HepG2 (cell line): ENCODE measurements at regions not wholly inside any gene's neighbourhood (a gene's known extent, or its start where the extent isn't known, plus 50 kb on each side); places are given as distances from the start of the nearest gene placed in this dataset.

ENCODE experiments used
- ATAC-seq: fragments of 200-7000 bp; cut with Tn5 transposase; 3 replicates; pipeline ENCODE4 v1.9.1; 2020; ENCODE audit warnings: mild to moderate bottlenecking, moderate library complexity
- BruUV-seq: library from RNA; stranded (reverse); fragments of 400-500 nt; replicated peaks from 2 replicates; lab custom pipeline; 2021; lab: Mats Ljungman, UMichigan
- CTCF ChIA-PET: fragments of 300-600 bp; formaldehyde crosslinking; extraction: SDS; loops from one replicate; lab custom pipeline; 2021; ENCODE audit warnings: low total read pairs, inconsistent platforms, low intra/inter-chr PET ratio; lab: Yijun Ruan, JAX
- POLR2A ChIA-PET: fragments of 350-600 bp; sonication (Branson Sonifier 250); formaldehyde crosslinking; loops from one replicate; lab custom pipeline; 2020; ENCODE audit warnings: antibody characterized with exemption, inconsistent platforms; lab: Yijun Ruan, JAX
- DNase-seq: peaks from one replicate; pipeline ENCODE4 v3.0.0-alpha.2; 2015; ENCODE audit warnings: low spot score
- FAIRE-seq: peaks from 3 replicates; lab custom pipeline; 2011; peaks lifted over from hg19 to GRCh38; lab: Jason Lieb, UNC
- H2AFZ ChIP-seq: one replicate; pipeline ENCODE4 v1.6.1; 2011; ENCODE audit warnings: low read length, inconsistent platforms
- H3K27ac ChIP-seq: fragments of 300-600 bp; 3 replicates; pipeline ENCODE4 v1.8.0; 2011; ENCODE audit warnings: mixed run types, mild to moderate bottlenecking, mixed read lengths, low read length, inconsistent platforms; ENCODE audit not compliant: insufficient read depth; ENCODE audit errors: extremely low read length
- H3K27me3 ChIP-seq, 2 experiments: fragments of 200-600 bp in 1 of 2; 2 replicates in 1 of 2; 3 replicates in 1 of 2; pipeline versions ENCODE4 v1.6.0 to v1.8.0; 2011; ENCODE audit warnings: low read length in 2 of 2, mild to moderate bottlenecking in 2 of 2, moderate library complexity in 2 of 2, inconsistent platforms in 1 of 2; ENCODE audit not compliant: insufficient read depth in 2 of 2, control insufficient read depth in 1 of 2
- H3K36me3 ChIP-seq, 2 experiments: fragments of 200-600 bp in 1 of 2; replicated peaks in 1 of 2; 2 replicates in 1 of 2; 3 replicates in 1 of 2; pipeline versions ENCODE4 v1.5.1 to v1.8.0; 2011; ENCODE audit warnings: low read length in 2 of 2, inconsistent platforms in 1 of 2; ENCODE audit not compliant: insufficient read depth in 2 of 2, control insufficient read depth in 1 of 2
- H3K4me1 ChIP-seq: 2 replicates; pipeline ENCODE4 v1.5.1; 2012; ENCODE audit warnings: low read length, inconsistent platforms; ENCODE audit not compliant: insufficient read depth
- H3K4me2 ChIP-seq: 2 replicates; pipeline ENCODE4 v1.6.0; 2011; ENCODE audit warnings: low read depth, low read length, inconsistent platforms
- H3K4me3 ChIP-seq, 3 experiments: fragments of 200-600 bp in 1 of 3; sonication (generic), shearing (Covaris generic) in 1 of 3; replicated peaks in 1 of 3; 2 replicates each; pipeline ENCODE4 v1.5.1; 2011 to 2016; ENCODE audit warnings: low read length in 3 of 3, inconsistent platforms in 2 of 3, low read depth in 2 of 3, mild to moderate bottlenecking in 2 of 3, control low read depth in 1 of 3, mixed read lengths in 1 of 3; ENCODE audit not compliant: insufficient read depth in 1 of 3
- H3K79me2 ChIP-seq: one replicate; pipeline ENCODE4 v1.6.1; 2011; ENCODE audit warnings: low read length, inconsistent platforms; ENCODE audit not compliant: insufficient read depth
- H3K9ac ChIP-seq: 2 replicates; pipeline ENCODE4 v1.6.0; 2011; ENCODE audit warnings: mild to moderate bottlenecking, low read depth, low read length, inconsistent platforms; ENCODE audit not compliant: insufficient read depth
- H3K9me3 ChIP-seq: 2 replicates; pipeline ENCODE4 v1.5.1; 2012; ENCODE audit warnings: mild to moderate bottlenecking, low read length
- H4K20me1 ChIP-seq: 2 replicates; pipeline ENCODE4 v1.6.0; 2011; ENCODE audit warnings: inconsistent platforms, mild to moderate bottlenecking, low read length, moderate library complexity; ENCODE audit not compliant: insufficient read depth
- CEBPB ChIP-seq: IDR thresholded peaks from 2 replicates; pipeline ENCODE4 v1.6.1; 2011; ENCODE audit warnings: low read depth, low read length, improper control_type of control experiment, borderline replicate concordance
- SP5 ChIP-seq: IDR thresholded peaks from 2 replicates; pipeline ENCODE4 v1.6.1; 2016; ENCODE audit warnings: low read depth, borderline replicate concordance
- ZFP37 ChIP-seq: sonication (generic); formaldehyde crosslinking; IDR thresholded peaks from 2 replicates; pipeline ENCODE4 v1.4.0; 2020; ENCODE audit warnings: missing genetic modification reagents, borderline replicate concordance
- WGBS: methylation state at CpG from one replicate; pipeline ENCODE4 v1.1.6; 2017; ENCODE audit warnings: low lambda C conversion rate; 5-methylcytosine and 5-hydroxymethylcytosine counted together
- in situ Hi-C: cut with HindIII; loops from 2 replicates; pipeline ENCODE4 v1.10.0; 2017; ENCODE audit warnings: low pct_unique_long_range_greater_than_20kb; ENCODE audit not compliant: extremely low pct_ligation_motif_present
- intact Hi-C: fragments of 100-400 bp; cut with micrococcal nuclease; formaldehyde crosslinking; loops from one replicate; pipeline ENCODE4 v1.10.0; 2022; ENCODE audit not compliant: unreplicated experiment

GRCh38 chr11:98600786-98601773 is 419.7 kb upstream of the CNTN5 start:
- Histone ChIP-seq H3K4me2 (no peak overlapping the region), H2AFZ (no peak overlapping the region), H3K27ac (no peak overlapping the region), H4K20me1 (no peaks in the 10 kb centered on the region), H3K4me3 (no peak overlapping the region), H3K79me2 (no peaks in the 10 kb centered on the region), H3K36me3 (no peaks in the 10 kb centered on the region), H3K9me3 (peaks cover 8% of the 10 kb centered on the region), H3K9ac (no peak overlapping the region), H3K27me3 (no peaks in the 10 kb centered on the region), H3K4me1 (no peaks in the 10 kb centered on the region)
- TF ChIP-seq CEBPB (peak; percentile 42; the same call in 1 of the 2 replicates), ZFP37 (CRISPR knock-in tag) (no peak)
- BruUV-seq: no TSS peak
- ChIA-PET CTCF (no interaction called here), POLR2A (no interaction called here)
- WGBS: 7% methylated on average over 6 of the region's 8 CpGs
- DNase-seq: no peak
- intact Hi-C loops: no loop called here
- ATAC-seq: no peak
- in situ Hi-C loops: no loop called here
- FAIRE-seq: no peak

- in situ Hi-C loops (no loop called here), intact Hi-C loops (no loop called here)
- no peak overlapping the region for H3K27ac ChIP-seq
- ChIA-PET POLR2A (no interaction called here), CTCF (no interaction called here)
- no peak overlapping the region for H2AFZ ChIP-seq
- peaks cover 38% of the 10 kb centered on the region for H3K9me3 ChIP-seq
- FAIRE-seq (no peak), DNase-seq (no peak), ATAC-seq (no peak)
- H3K4me1 ChIP-seq: no peaks in the 10 kb centered on the region
- H3K4me2 ChIP-seq: no peak overlapping the region
- no peaks in the 10 kb centered on the region for H3K36me3 ChIP-seq
- no peak overlapping the region for H3K4me3 ChIP-seq
- H3K27me3 ChIP-seq: no peaks in the 10 kb centered on the region
- H3K79me2 ChIP-seq: no peaks in the 10 kb centered on the region
- H3K9ac ChIP-seq: no peak overlapping the region
- TF ChIP-seq SP5 (CRISPR knock-in tag) (no peak), CEBPB (0 out of 2 replicates have a peak, but pooled peaks have one; percentile 18)
- no peaks in the 10 kb centered on the region for H4K20me1 ChIP-seq
- BruUV-seq: no TSS peak
Observed at GRCh38 chr11:98616098-98616655, 404.6 kb upstream of the CNTN5 start.
